ENCODE measurements at regions not wholly inside any gene's neighbourhood (a gene's known extent, or its start where the extent isn't known, plus 50 kb on each side); places are given as distances from the start of the nearest gene placed in this dataset.
A peak's percentile ranks its signal among the peaks of the same experiment; 100 is the strongest.

DNA sequence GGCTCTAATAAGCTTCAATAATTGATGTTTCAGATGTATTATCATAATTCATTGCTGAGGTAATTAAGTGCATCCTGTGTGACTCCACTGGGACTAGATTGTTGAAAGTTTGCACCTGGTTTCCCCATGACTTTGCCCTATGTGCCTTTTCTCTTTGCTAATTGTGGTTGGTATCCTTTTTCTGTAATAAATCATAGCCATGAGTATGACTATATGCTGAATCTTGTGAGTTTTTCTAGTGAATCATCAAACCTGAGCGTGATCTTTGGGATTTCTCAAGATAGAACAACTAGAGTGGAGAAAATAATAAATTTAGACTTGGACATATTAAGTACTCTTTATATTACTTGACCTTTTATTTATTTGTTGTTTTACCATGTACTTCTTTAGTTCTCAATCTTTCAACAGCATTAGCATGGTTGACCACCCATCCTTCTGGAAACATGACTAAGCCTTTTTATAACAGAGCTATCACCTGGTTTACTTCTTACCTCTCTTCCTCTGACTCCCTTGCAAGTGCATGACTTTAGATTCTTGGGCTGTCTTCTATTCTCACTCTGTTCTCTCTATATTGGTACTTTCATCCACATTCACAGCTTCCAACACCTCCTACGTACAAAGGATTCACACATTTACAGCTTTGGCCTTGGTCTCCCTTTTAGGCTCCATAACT is 239.6 kb upstream of the TAS2R1 start (continued):
- TF ChIP-seq, protein P1, sequence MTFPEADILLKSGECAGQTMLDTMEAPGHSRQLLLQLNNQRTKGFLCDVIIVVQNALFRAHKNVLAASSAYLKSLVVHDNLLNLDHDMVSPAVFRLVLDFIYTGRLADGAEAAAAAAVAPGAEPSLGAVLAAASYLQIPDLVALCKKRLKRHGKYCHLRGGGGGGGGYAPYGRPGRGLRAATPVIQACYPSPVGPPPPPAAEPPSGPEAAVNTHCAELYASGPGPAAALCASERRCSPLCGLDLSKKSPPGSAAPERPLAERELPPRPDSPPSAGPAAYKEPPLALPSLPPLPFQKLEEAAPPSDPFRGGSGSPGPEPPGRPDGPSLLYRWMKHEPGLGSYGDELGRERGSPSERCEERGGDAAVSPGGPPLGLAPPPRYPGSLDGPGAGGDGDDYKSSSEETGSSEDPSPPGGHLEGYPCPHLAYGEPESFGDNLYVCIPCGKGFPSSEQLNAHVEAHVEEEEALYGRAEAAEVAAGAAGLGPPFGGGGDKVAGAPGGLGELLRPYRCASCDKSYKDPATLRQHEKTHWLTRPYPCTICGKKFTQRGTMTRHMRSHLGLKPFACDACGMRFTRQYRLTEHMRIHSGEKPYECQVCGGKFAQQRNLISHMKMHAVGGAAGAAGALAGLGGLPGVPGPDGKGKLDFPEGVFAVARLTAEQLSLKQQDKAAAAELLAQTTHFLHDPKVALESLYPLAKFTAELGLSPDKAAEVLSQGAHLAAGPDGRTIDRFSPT (tag by site-specific recombination; IDR thresholded peaks at IDR 0.05), result no peak
- TF ChIP-seq, protein P2, sequence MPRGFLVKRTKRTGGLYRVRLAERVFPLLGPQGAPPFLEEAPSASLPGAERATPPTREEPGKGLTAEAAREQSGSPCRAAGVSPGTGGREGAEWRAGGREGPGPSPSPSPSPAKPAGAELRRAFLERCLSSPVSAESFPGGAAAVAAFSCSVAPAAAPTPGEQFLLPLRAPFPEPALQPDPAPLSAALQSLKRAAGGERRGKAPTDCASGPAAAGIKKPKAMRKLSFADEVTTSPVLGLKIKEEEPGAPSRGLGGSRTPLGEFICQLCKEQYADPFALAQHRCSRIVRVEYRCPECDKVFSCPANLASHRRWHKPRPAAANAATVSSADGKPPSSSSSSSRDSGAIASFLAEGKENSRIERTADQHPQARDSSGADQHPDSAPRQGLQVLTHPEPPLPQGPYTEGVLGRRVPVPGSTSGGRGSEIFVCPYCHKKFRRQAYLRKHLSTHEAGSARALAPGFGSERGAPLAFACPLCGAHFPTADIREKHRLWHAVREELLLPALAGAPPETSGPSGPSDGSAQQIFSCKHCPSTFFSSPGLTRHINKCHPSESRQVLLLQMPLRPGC (tag by site-specific recombination; IDR thresholded peaks at IDR 0.05), result no peak
- TF ChIP-seq, protein P3, sequence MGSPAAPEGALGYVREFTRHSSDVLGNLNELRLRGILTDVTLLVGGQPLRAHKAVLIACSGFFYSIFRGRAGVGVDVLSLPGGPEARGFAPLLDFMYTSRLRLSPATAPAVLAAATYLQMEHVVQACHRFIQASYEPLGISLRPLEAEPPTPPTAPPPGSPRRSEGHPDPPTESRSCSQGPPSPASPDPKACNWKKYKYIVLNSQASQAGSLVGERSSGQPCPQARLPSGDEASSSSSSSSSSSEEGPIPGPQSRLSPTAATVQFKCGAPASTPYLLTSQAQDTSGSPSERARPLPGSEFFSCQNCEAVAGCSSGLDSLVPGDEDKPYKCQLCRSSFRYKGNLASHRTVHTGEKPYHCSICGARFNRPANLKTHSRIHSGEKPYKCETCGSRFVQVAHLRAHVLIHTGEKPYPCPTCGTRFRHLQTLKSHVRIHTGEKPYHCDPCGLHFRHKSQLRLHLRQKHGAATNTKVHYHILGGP (tag by site-specific recombination; IDR thresholded peaks at IDR 0.05), result no peak

DNA sequence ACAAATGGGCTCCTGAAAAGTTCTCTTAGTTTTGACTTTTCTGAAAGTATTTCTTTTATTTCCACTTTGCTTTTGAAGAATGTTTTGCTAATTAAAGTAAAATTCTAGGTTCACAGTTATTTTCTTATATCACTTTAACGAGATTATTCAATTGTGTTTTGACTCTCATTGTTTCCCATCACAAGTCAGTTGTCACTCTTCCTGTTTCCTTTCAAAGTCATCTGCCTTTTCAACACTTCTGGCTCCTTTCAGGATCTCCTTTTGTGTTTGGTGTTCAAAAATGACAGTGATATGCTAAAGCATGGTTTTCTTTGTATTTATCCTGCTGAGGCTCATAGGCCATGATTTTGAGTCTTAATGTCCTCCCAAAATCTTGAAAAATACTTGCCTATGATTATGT is 235.4 kb upstream of the TAS2R1 start:
- ChIA-PET POLR2A (no interaction called here), CTCF (no interaction called here)
- Histone ChIP-seq H3K36me3 (ENCODE audit: control insufficient read depth in 2 of 2, insufficient read depth in 1 of 2, low read length in 2 of 2) (no peaks in the 10 kb centered on the region), H3K4me1 (ENCODE audit: control insufficient read depth, insufficient read depth, low read length) (no peaks in the 10 kb centered on the region), H3K9me3 (ENCODE audit: control insufficient read depth, insufficient read depth, low read depth, low read length) (no peaks in the 10 kb centered on the region), H3K4me3 (ENCODE audit: low read depth, low read length) (no peak overlapping the region), H3K27ac (ENCODE audit: extremely low read depth, low read depth, low read length) (no peak overlapping the region)
- TF ChIP-seq SETDB1 (IDR thresholded peaks at IDR 0.05; ENCODE audit: insufficient read length, low read length), result peak; percentile 79
- TF ChIP-seq ZNF140 (tag by site-specific recombination; IDR thresholded peaks at IDR 0.05), result no peak

DNA sequence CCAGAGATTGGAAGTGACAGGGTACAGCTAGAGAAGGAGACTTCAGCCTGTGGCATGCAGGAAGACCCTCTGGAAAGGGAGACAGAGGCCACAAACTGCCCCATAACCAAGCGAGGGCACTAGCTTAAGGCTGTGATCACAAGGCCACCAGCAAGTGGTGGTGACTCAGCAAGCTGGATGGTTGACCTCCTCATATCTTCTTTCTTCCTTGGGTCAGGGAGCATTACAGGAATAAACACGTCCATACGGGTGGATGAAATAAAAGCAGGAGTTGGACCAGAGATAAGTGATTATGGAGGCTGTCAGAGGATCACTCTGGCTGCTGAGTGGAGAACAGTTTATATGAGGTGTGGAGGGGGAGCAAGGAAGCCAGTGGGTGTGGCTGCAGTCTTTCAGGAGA is 234.6 kb upstream of the TAS2R1 start:
- TF ChIP-seq, protein P4, sequence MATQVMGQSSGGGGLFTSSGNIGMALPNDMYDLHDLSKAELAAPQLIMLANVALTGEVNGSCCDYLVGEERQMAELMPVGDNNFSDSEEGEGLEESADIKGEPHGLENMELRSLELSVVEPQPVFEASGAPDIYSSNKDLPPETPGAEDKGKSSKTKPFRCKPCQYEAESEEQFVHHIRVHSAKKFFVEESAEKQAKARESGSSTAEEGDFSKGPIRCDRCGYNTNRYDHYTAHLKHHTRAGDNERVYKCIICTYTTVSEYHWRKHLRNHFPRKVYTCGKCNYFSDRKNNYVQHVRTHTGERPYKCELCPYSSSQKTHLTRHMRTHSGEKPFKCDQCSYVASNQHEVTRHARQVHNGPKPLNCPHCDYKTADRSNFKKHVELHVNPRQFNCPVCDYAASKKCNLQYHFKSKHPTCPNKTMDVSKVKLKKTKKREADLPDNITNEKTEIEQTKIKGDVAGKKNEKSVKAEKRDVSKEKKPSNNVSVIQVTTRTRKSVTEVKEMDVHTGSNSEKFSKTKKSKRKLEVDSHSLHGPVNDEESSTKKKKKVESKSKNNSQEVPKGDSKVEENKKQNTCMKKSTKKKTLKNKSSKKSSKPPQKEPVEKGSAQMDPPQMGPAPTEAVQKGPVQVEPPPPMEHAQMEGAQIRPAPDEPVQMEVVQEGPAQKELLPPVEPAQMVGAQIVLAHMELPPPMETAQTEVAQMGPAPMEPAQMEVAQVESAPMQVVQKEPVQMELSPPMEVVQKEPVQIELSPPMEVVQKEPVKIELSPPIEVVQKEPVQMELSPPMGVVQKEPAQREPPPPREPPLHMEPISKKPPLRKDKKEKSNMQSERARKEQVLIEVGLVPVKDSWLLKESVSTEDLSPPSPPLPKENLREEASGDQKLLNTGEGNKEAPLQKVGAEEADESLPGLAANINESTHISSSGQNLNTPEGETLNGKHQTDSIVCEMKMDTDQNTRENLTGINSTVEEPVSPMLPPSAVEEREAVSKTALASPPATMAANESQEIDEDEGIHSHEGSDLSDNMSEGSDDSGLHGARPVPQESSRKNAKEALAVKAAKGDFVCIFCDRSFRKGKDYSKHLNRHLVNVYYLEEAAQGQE (tag by site-specific recombination; IDR thresholded peaks at IDR 0.05), result no peak
- TF ChIP-seq ZNF140 (tag by site-specific recombination; IDR thresholded peaks at IDR 0.05) (no peak), EGR2 (tag by site-specific recombination; IDR thresholded peaks at IDR 0.05; ENCODE audit: low read depth) (no peak), ZNF426 (tag by site-specific recombination; IDR thresholded peaks at IDR 0.05) (no peak), REPIN1 (tag by site-specific recombination; IDR thresholded peaks at IDR 0.05; ENCODE audit: low read depth) (no peak), ZNF830 (tag by site-specific recombination; IDR thresholded peaks at IDR 0.05; ENCODE audit: low read depth) (no peak), SETDB1 (IDR thresholded peaks at IDR 0.05; ENCODE audit: insufficient read length, low read length) (no peak), ZNF629 (tag by site-specific recombination; IDR thresholded peaks at IDR 0.05) (no peak), ZNF560 (tag by site-specific recombination; IDR thresholded peaks at IDR 0.05; ENCODE audit: borderline replicate concordance) (no peak), ZNF112 (tag by site-specific recombination; IDR thresholded peaks at IDR 0.05) (no peak), ZNF558 (tag by site-specific recombination; IDR thresholded peaks at IDR 0.05) (no peak)
- TF ChIP-seq, protein P5, sequence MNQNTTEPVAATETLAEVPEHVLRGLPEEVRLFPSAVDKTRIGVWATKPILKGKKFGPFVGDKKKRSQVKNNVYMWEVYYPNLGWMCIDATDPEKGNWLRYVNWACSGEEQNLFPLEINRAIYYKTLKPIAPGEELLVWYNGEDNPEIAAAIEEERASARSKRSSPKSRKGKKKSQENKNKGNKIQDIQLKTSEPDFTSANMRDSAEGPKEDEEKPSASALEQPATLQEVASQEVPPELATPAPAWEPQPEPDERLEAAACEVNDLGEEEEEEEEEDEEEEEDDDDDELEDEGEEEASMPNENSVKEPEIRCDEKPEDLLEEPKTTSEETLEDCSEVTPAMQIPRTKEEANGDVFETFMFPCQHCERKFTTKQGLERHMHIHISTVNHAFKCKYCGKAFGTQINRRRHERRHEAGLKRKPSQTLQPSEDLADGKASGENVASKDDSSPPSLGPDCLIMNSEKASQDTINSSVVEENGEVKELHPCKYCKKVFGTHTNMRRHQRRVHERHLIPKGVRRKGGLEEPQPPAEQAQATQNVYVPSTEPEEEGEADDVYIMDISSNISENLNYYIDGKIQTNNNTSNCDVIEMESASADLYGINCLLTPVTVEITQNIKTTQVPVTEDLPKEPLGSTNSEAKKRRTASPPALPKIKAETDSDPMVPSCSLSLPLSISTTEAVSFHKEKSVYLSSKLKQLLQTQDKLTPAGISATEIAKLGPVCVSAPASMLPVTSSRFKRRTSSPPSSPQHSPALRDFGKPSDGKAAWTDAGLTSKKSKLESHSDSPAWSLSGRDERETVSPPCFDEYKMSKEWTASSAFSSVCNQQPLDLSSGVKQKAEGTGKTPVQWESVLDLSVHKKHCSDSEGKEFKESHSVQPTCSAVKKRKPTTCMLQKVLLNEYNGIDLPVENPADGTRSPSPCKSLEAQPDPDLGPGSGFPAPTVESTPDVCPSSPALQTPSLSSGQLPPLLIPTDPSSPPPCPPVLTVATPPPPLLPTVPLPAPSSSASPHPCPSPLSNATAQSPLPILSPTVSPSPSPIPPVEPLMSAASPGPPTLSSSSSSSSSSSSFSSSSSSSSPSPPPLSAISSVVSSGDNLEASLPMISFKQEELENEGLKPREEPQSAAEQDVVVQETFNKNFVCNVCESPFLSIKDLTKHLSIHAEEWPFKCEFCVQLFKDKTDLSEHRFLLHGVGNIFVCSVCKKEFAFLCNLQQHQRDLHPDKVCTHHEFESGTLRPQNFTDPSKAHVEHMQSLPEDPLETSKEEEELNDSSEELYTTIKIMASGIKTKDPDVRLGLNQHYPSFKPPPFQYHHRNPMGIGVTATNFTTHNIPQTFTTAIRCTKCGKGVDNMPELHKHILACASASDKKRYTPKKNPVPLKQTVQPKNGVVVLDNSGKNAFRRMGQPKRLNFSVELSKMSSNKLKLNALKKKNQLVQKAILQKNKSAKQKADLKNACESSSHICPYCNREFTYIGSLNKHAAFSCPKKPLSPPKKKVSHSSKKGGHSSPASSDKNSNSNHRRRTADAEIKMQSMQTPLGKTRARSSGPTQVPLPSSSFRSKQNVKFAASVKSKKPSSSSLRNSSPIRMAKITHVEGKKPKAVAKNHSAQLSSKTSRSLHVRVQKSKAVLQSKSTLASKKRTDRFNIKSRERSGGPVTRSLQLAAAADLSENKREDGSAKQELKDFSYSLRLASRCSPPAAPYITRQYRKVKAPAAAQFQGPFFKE (tag by site-specific recombination; IDR thresholded peaks at IDR 0.05; ENCODE audit: borderline replicate concordance), result no peak
- Histone ChIP-seq H3K9me3 (ENCODE audit: control insufficient read depth, insufficient read depth, low read depth, low read length) (no peaks in the 10 kb centered on the region), H3K4me3 (ENCODE audit: low read depth, low read length) (no peak overlapping the region), H3K36me3 (ENCODE audit: control insufficient read depth in 2 of 2, insufficient read depth in 1 of 2, low read length in 2 of 2) (no peaks in the 10 kb centered on the region), H3K4me1 (ENCODE audit: control insufficient read depth, insufficient read depth, low read length) (no peaks in the 10 kb centered on the region), H3K27ac (ENCODE audit: extremely low read depth, low read depth, low read length) (no peak overlapping the region)
- CTCF ChIA-PET, result no interaction called here
- POLR2A ChIA-PET, result no interaction called here

Measured in HEK293 (cell line).